Gastroesophageal sphincter (tissue), 4 donors: ENCODE measurements at regions not wholly inside any gene's neighbourhood (a gene's known extent, or its start where the extent isn't known, plus 50 kb on each side); places are given as distances from the start of the nearest gene placed in this dataset.
"Not testable (repeated sequence)": the region's sequence is repeated elsewhere in the genome, so short reads cannot be mapped to it uniquely, and the experiment has no call there.

Experiments used
- ATAC-seq: fragments of 150-250 bp; one replicate; pipeline ENCODE4 v1.9.1; 2016; ENCODE audit warnings: mild to moderate bottlenecking, moderate library complexity
- H3K27ac ChIP-seq, 4 donors: fragments of 200-600 bp; sonication (generic) in 3 of 4; 1 replicate in 3 of 4; 2 replicates in 1 of 4; pipeline ENCODE4 v1.5.1; 2016 to 2019
- H3K27me3 ChIP-seq: fragments of 200-600 bp; sonication (generic); one replicate; pipeline ENCODE4 v1.5.1; 2019
- H3K36me3 ChIP-seq, 2 donors: fragments of 200-600 bp; sonication (generic); one replicate each; pipeline ENCODE4 v1.5.1; 2019; ENCODE audit warnings: control low read depth in 1 of 2
- H3K4me1 ChIP-seq, 3 donors: fragments of 200-600 bp; sonication (generic); 1 replicate in 2 of 3; 2 replicates in 1 of 3; pipeline ENCODE4 v1.5.1; 2016 to 2019; ENCODE audit warnings: control low read depth in 2 of 3
- H3K4me3 ChIP-seq, 2 donors: fragments of 200-600 bp; sonication (generic); one replicate each; pipeline ENCODE4 v1.5.1; 2019; ENCODE audit warnings: mild to moderate bottlenecking in 1 of 2, moderate library complexity in 1 of 2
- H3K9me3 ChIP-seq, 3 donors: fragments of 200-600 bp; sonication (generic); one replicate each; pipeline ENCODE4 v1.5.1; 2017 to 2019; ENCODE audit warnings: control low read depth in 2 of 3
- EP300 ChIP-seq: sonication (generic); formaldehyde crosslinking; IDR thresholded peaks from one replicate; pipeline ENCODE4 v1.6.1; 2017; ENCODE audit warnings: antibody characterized with exemption, mild to moderate bottlenecking
- POLR2A ChIP-seq, 2 donors: fragments of 450-650 bp; IDR thresholded peaks; one replicate each; pipeline ENCODE4 v1.6.1; 2017; ENCODE audit warnings: antibody characterized with exemption in 2 of 2, mild to moderate bottlenecking in 2 of 2, moderate library complexity in 1 of 2
- POLR2AphosphoS5 ChIP-seq: sonication (generic); formaldehyde crosslinking; IDR thresholded peaks from one replicate; pipeline ENCODE4 v1.6.1; 2017; ENCODE audit warnings: antibody characterized with exemption
- WGBS, 2 donors: methylation state at CpG; one replicate each; pipeline ENCODE4 v1.1.5; 2018; ENCODE audit warnings: low coverage in 1 of 2; 5-methylcytosine and 5-hydroxymethylcytosine counted together
- TF ChIP-seq, protein P1 (sequence below), 4 experiments: fragments of 200-600 bp in 2 of 4; fragments of 450-650 bp in 2 of 4; sonication (generic) in 1 of 4; IDR thresholded peaks; one replicate each; pipeline ENCODE4 v1.5.1; 2017 to 2019; ENCODE audit warnings: antibody characterized with exemption in 4 of 4, mild to moderate bottlenecking in 2 of 4, moderate library complexity in 2 of 4

DNA sequence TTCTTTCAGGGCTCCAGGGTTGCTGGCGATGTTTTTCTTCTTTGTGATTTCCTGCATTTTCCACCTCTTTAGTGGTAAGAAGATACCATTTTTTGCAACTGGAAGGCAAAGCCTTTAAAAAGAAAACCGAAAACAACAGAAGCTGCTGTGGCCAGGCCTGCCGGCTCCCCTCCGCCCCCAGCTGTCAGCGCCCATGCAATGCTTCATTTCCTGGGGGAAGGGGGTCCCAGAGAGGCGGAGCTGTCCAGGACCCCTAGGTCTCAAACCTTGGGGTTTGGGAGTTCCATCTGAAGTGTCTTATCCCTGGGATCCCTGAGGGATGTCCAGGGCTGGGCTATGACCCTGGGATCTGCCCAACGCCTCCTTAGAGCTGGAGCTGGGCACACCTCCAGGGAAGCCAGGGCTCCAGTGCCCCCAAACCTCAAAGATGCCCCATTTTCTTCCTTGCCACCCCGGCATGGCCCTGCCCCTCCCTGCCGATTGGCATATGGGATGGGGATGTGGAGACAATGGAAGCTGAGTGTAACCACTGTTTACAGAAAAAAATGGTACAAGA lies 257.2 kb upstream of the MVB12B start:
- H3K4me3 ChIP-seq: no peak overlapping the region
- H3K36me3 ChIP-seq: no peaks in the 10 kb centered on the region
- WGBS, 2 donors: 51 to 78% methylated on average over 5 to 6 of the region's 9 CpGs

DNA sequence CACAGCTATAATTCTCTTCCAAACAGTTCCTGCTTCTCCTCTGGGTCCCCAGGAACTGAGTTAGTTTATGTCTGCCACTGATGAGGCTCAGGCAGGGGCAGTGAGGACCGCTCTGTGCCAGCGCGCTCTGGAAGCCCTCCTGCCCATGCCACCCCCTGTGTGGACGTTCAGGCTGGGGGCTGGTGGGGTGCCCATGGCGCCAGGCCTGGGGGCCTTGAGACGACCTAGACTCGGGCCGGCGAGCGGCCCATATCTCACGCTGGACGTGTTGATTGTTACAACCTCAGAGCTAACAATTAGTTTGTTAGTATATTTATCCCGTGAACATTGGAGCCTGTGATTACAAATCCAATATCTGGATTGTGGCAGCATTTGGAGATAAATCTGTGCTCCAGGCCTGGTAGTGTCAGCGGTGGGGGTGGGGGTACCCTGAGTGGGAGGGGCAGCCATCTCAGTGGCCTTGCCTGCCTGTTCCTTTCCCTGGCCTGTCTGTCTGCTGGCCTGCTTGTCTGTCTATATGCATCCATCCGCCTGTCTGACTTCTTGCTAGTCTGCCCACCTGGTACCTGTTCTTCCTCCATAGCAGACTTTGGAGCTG lies 256.5 kb upstream of the MVB12B start:
- H3K27me3 ChIP-seq: peaks cover 34% of the 10 kb centered on the region
- ATAC-seq: no peak
- H3K9me3 ChIP-seq: no peaks in the 10 kb centered on the region
- H3K27ac ChIP-seq: no peak overlapping the region
- TF ChIP-seq EP300 (no peak), POLR2AphosphoS5 (no peak), POLR2A (IDR thresholded peaks at IDR 0.05) (no peak)
- TF ChIP-seq, protein P1, sequence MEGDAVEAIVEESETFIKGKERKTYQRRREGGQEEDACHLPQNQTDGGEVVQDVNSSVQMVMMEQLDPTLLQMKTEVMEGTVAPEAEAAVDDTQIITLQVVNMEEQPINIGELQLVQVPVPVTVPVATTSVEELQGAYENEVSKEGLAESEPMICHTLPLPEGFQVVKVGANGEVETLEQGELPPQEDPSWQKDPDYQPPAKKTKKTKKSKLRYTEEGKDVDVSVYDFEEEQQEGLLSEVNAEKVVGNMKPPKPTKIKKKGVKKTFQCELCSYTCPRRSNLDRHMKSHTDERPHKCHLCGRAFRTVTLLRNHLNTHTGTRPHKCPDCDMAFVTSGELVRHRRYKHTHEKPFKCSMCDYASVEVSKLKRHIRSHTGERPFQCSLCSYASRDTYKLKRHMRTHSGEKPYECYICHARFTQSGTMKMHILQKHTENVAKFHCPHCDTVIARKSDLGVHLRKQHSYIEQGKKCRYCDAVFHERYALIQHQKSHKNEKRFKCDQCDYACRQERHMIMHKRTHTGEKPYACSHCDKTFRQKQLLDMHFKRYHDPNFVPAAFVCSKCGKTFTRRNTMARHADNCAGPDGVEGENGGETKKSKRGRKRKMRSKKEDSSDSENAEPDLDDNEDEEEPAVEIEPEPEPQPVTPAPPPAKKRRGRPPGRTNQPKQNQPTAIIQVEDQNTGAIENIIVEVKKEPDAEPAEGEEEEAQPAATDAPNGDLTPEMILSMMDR (IDR thresholded peaks at IDR 0.05): no peak
- WGBS, 2 donors: 75 to 80% methylated on average over 1 to 2 of the region's 15 CpGs
- H3K4me3 ChIP-seq: no peak overlapping the region
- H3K4me1 ChIP-seq: no peaks in the 10 kb centered on the region
- no peaks in the 10 kb centered on the region for H3K36me3 ChIP-seq

More for the DNA sequence above, 257.2 kb upstream of the MVB12B start:
- TF ChIP-seq, protein P1 (IDR thresholded peaks at IDR 0.05): no peak
- TF ChIP-seq POLR2A (IDR thresholded peaks at IDR 0.05): no peak
- no peak for TF ChIP-seq EP300
- no peak for TF ChIP-seq POLR2AphosphoS5
- Histone ChIP-seq H3K27ac (no peak overlapping the region), H3K27me3 (peaks cover 34% of the 10 kb centered on the region), H3K9me3 (no peaks in the 10 kb centered on the region), H3K4me1 (no peaks in the 10 kb centered on the region)
- no peak for ATAC-seq

DNA sequence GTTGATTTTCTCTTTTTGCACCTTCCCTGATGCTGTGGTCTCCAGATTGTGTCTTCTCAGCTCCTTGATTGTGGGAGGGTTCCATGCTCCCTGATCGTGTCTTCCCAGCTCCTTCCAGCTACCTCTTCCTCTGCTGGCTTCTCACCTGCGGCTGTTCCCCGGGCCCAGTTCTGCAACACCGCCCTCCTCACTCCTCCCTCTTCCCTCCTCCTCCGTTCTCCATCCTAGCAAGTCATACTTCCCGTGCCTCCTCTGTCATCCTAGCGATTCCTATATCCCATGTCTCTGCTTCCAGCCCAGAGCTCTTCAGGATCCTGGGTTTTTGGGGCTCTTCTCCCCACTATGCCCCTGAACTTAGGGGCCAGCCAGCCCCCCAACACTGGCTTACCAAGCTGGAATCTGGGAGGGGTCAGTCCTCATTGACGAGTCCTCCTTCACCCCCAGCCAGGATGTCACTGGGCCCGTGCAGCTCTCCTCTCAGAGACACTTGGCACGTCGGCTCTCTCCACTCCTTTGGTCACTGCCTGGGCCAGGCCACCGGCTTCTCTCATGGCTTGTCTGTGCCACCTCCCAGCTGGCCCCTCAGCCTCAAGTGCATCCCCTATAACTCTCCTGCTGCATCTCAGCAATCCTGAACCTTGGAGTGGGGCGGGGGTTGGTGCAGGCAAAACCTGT lies 255.4 kb upstream of the MVB12B start:
- H3K36me3 ChIP-seq: no peaks in the 10 kb centered on the region
- H3K4me1 ChIP-seq: no peaks in the 10 kb centered on the region
- no peaks in the 10 kb centered on the region for H3K9me3 ChIP-seq
- TF ChIP-seq, protein P1 (IDR thresholded peaks at IDR 0.05): no peak
- TF ChIP-seq POLR2A (IDR thresholded peaks at IDR 0.05) (no peak), POLR2AphosphoS5 (no peak), EP300 (no peak)
- H3K4me3 ChIP-seq: no peak overlapping the region
- WGBS, 2 donors: 74 to 85% methylated on average over 7 to 10 of the region's 13 CpGs
- H3K27ac ChIP-seq: no peak overlapping the region
- peaks cover 26% of the 10 kb centered on the region for H3K27me3 ChIP-seq
- ATAC-seq: no peak

DNA sequence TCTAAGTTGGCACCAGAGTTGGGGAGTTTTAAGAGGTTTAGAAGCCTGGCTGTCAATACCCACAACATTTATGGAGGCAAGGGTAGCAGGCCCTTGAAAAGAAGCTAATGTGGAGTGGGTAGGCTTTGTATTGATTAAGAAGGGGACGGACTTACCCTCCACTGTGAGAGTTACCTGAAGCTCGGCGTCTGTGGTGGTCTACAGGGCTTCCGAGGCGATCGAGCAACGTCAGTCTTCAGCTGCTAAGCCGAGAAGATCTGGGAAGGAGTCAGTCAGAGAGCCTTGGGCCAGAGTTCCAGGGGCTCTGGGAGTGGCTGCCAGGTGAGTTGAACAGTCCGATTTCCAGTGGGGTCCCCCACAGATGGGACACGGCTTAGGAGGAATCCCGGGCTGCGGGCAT lies 249.0 kb upstream of the MVB12B start:
- 89 to 100% methylated on average over 3 to 8 of the region's 12 CpGs for WGBS, 2 donors
- H3K27ac ChIP-seq, H3K9me3 ChIP-seq, H3K36me3 ChIP-seq, ATAC-seq, H3K27me3 ChIP-seq, H3K4me3 ChIP-seq, H3K4me1 ChIP-seq: not testable (repeated sequence)

DNA sequence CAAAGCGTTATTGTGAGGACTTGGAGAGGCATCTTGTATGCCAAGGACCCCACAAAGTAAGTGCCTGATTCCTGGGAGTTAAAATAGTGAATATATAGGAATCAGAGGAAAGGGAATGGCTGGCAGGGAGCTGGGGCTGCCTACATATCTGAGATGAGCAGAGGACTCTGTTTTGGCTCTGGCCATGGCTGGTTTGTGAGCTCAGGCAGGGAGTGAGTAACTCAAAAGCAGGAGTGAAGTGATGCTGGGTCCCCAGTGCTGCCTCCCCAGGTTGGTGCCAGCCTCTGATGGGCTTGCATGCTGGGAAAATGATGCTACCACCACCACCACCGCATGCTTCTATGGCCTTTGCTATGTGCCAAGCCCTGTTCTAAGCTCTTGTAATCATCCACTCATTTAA lies 246.0 kb upstream of the MVB12B start:
- Histone ChIP-seq H3K27me3 (peaks cover 22% of the 10 kb centered on the region), H3K9me3 (no peaks in the 10 kb centered on the region), H3K27ac (no peak overlapping the region), H3K4me3 (no peak overlapping the region), H3K4me1 (no peaks in the 10 kb centered on the region), H3K36me3 (no peaks in the 10 kb centered on the region)
- 59% methylated on average over 2 of the region's 2 CpGs; no CpG with 5 or more reads in 1 of the 2 donors for WGBS, 2 donors
- no peak for TF ChIP-seq POLR2A (IDR thresholded peaks at IDR 0.05)
- no peak for TF ChIP-seq POLR2AphosphoS5
- TF ChIP-seq, protein P1 (IDR thresholded peaks at IDR 0.05): no peak
- TF ChIP-seq EP300: no peak
- no peak for ATAC-seq
